Lower leg skin (tissue), 4 donors: ENCODE measurements at regions not wholly inside any gene's neighbourhood (a gene's known extent, or its start where the extent isn't known, plus 50 kb on each side); places are given as distances from the start of the nearest gene placed in this dataset.

ENCODE experiments used
- DNase-seq, 2 donors: peaks; one replicate each; pipeline ENCODE4 v3.0.0-alpha.2; 2019; ENCODE audit warnings: low spot score in 2 of 2
- H3K4me3 ChIP-seq: fragments of 200-600 bp; sonication (generic); 2 replicates; pipeline ENCODE4 v1.5.1; 2017; ENCODE audit warnings: mild to moderate bottlenecking, low read depth; ENCODE audit not compliant: poor library complexity, severe bottlenecking
- POLR2A ChIP-seq, 2 donors: fragments of 450-650 bp; IDR thresholded peaks; one replicate each; pipeline ENCODE4 v1.6.1; 2016 to 2017; ENCODE audit warnings: antibody characterized with exemption in 2 of 2, mild to moderate bottlenecking in 1 of 2, moderate library complexity in 1 of 2
- WGBS, 2 donors: methylation state at CpG; one replicate each; pipeline ENCODE4 v1.1.5; 2018; 5-methylcytosine and 5-hydroxymethylcytosine counted together
- intact Hi-C: fragments of 100-400 bp; cut with DNase I; formaldehyde crosslinking; loops from one replicate; pipeline ENCODE4 v1.15.0; 2023; ENCODE audit warnings: low total_unique reads
- TF ChIP-seq, protein P1 (sequence below), 3 donors: fragments of 450-650 bp; IDR thresholded peaks; one replicate each; pipeline ENCODE4 v1.5.1; 2016; ENCODE audit warnings: antibody characterized with exemption in 3 of 3, mild to moderate bottlenecking in 3 of 3, moderate library complexity in 2 of 3

DNA sequence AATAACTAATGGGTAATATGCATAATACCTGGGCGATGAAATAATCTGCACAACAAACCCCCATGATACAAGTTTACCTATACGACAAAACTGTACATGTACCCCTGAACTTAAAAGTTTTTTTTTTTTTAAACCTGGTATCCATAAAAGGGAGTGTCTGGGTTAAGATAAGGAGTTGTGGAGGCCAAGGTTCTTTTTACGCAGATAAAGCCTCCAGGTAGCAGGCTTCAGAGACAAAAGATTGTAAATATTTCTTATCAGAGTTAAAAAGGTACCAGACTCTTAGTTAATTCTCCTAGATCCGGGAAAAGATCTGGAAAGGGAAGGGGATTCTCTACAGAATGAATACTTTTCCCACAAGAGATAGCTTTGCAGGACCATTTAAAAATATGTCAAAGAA is 259.4 kb upstream of the SSTR1 start:
- no peak for DNase-seq
- intact Hi-C loops: no loop called here
- TF ChIP-seq POLR2A (IDR thresholded peaks at IDR 0.05): no peak
- TF ChIP-seq, protein P1, sequence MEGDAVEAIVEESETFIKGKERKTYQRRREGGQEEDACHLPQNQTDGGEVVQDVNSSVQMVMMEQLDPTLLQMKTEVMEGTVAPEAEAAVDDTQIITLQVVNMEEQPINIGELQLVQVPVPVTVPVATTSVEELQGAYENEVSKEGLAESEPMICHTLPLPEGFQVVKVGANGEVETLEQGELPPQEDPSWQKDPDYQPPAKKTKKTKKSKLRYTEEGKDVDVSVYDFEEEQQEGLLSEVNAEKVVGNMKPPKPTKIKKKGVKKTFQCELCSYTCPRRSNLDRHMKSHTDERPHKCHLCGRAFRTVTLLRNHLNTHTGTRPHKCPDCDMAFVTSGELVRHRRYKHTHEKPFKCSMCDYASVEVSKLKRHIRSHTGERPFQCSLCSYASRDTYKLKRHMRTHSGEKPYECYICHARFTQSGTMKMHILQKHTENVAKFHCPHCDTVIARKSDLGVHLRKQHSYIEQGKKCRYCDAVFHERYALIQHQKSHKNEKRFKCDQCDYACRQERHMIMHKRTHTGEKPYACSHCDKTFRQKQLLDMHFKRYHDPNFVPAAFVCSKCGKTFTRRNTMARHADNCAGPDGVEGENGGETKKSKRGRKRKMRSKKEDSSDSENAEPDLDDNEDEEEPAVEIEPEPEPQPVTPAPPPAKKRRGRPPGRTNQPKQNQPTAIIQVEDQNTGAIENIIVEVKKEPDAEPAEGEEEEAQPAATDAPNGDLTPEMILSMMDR (IDR thresholded peaks at IDR 0.05): no peak

DNA sequence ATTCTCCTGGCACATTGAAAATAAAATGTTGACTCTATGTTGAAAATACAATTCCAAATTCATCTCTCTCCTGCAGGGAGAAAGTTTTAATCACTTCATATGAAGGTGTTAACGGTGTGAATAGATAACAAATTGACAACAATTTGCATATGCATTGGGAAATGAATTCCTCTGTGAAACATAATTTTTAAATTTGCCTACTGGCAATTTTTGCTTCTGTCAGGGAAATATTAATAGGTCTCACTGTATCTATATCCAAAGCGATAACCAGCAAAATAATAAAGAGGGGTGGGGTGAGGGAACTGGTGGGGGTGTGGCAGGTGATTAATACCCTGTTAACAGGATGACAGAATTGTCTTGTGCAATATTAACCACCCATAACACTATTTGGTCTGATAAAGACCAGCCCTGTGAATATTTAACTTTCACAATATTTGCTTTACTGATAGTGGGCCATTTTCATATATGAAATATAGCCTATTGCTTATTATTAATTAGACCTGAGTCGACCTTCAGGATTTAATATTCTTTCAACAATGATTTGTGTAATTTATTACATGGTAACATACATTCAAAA is 239.0 kb upstream of the SSTR1 start:
- 69 to 72% methylated on average over 3 of the region's 3 CpGs for WGBS, 2 donors
- no peak overlapping the region for H3K4me3 ChIP-seq
- TF ChIP-seq, protein P1 (IDR thresholded peaks at IDR 0.05): no peak
- TF ChIP-seq POLR2A (IDR thresholded peaks at IDR 0.05): no peak
- intact Hi-C loops: no loop called here
- DNase-seq: no peak

More for the DNA sequence above, 259.4 kb upstream of the SSTR1 start:
- 80 to 93% methylated on average over 4 of the region's 4 CpGs for WGBS, 2 donors
- no peak overlapping the region for H3K4me3 ChIP-seq

DNA sequence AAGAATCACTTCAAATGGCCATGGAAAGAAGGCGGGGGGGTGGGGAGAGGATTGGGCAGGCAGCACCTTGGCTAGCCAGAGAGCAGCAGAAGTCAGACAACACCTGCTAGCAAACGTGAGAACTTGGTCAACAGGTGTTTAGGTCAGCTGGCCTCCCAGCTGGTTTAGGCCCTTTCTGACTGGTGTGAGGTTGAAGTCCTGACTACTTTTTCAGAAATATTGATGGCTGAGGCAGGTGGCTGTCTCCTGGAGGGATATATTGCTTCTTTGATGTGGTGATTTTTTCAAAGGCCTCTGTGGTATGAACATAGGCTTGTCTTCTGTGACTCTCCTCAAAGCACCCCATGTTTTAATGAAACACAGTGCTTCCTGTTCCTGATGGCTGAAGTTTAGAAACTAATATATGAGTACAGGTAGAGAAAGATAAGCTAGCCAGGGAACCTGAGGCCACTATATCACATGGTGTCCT is 238.2 kb upstream of the SSTR1 start:
- DNase-seq: no peak
- intact Hi-C loops: no loop called here
- no peak for TF ChIP-seq POLR2A (IDR thresholded peaks at IDR 0.05)
- TF ChIP-seq, protein P1 (IDR thresholded peaks at IDR 0.05): no peak
- no peak overlapping the region for H3K4me3 ChIP-seq
- 55 to 64% methylated on average over 2 of the region's 2 CpGs for WGBS, 2 donors

DNA sequence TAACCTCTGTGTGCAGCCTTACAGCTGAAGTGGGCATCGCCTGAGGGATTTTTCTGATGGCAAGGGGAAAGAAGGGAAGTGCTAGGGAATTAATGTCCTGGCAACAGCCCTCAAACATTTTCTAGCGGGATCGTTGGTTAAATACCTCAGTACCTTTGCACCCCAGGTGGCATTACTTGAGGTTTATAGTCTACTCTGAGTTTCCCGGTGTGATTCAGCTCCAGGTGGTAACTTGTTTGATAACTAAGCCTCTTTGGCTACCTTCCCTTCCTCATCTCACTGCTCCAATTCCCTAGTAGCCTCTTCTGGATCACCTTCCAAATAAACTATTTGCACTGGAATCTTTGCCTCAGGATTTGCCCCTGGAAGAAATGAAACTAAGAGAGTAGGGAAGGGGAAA is 237.0 kb upstream of the SSTR1 start:
- H3K4me3 ChIP-seq: no peak overlapping the region
- DNase-seq: no peak
- no peak for TF ChIP-seq POLR2A (IDR thresholded peaks at IDR 0.05)
- TF ChIP-seq, protein P1 (IDR thresholded peaks at IDR 0.05): no peak
- intact Hi-C loops: no loop called here
- WGBS, 2 donors: 65 to 77% methylated on average over 4 of the region's 4 CpGs

DNA sequence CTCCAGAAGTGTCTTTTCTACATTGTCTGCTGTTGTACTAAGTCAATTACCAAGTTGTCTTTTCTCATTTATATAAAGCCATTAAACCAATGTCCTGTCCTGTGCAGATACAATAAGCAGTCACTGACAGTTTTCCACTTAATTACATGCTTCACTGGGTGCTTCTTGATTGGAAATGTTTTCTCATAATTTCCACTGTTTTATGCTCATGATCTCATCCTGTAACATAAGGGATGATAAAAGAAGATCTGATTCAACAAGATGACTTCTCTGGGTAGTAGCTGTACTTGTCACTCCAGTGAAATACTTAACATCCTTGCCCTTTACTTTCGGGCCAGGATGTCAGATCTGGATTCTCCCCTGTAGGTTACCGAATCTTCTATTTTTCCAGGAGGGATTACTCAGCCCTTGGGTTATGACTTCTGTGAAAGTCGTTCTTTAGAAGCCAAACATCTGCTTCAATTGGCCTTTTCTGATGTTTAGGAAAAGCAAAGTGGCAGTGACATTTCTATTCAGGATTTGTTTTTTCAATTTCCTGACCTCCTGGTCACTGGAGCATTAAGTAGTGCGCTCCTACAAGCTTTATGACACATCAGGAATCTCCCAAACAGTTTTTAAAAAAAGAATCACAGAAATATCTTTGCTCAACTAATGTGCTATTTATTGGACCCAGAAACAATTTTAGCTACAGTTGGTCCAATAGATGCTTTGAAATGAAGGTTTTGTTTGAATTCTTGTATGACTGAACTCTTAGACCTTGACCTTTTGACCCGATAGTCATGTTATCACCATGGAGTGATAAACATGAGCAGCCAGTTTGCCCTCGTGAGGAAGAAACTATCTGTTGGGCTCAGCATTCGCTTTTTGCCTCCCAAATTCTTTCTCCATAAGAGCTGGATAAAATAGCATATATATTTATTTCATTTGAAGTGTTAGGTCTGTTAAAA is 234.5 kb upstream of the SSTR1 start:
- TF ChIP-seq, protein P1 (IDR thresholded peaks at IDR 0.05): no peak
- TF ChIP-seq POLR2A (IDR thresholded peaks at IDR 0.05): no peak
- DNase-seq: no peak
- intact Hi-C loops: no loop called here
- no peak overlapping the region for H3K4me3 ChIP-seq
- WGBS, 2 donors: 57 to 66% methylated on average over 7 of the region's 7 CpGs
